ENCODE measurements at regions not wholly inside any gene's neighbourhood (a gene's known extent, or its start where the extent isn't known, plus 50 kb on each side); places are given as distances from the start of the nearest gene placed in this dataset.
"Not testable (repeated sequence)": the region's sequence is repeated elsewhere in the genome, so short reads cannot be mapped to it uniquely, and the experiment has no call there.

- 94 to 100% methylated on average over 1 of the region's 1 CpG for WGBS, 2 donors
- Histone ChIP-seq H3K27me3 (ENCODE audit: control insufficient read depth in 3 of 3, insufficient read depth in 3 of 3, low read length in 2 of 3) (no peaks in the 10 kb centered on the region), H3K4me3 (no peak overlapping the region), H3K27ac (ENCODE audit: low read depth in 1 of 2, low read length in 1 of 2) (no peak overlapping the region), H3K9ac (ENCODE audit: insufficient read depth in 1 of 2, low read length in 2 of 2) (no peak overlapping the region), H3K36me3 (ENCODE audit: control insufficient read depth in 4 of 4, insufficient read depth in 4 of 4, low read length in 4 of 4) (no peaks in the 10 kb centered on the region), H3K9me3 (ENCODE audit: control insufficient read depth in 4 of 4, insufficient read depth in 3 of 4, low read length in 3 of 4) (peaks cover 0 to 3% (median 0%) of the 10 kb centered on the region in 4 donors), H3K4me1 (ENCODE audit: control insufficient read depth in 5 of 5, insufficient read depth in 5 of 5, low read length in 5 of 5) (peaks cover 0 to 2% (median 0%) of the 10 kb centered on the region in 5 donors)
- no peak for DNase-seq
- TF ChIP-seq CTCF (IDR thresholded peaks at IDR 0.05; ENCODE audit: control extremely low read depth, extremely low read depth): no peak
- no peak for ATAC-seq (ENCODE audit: insufficient read depth, low FRiP score)
Measured at GRCh38 chr21:27034796-27035195, 67.9 kb upstream of the ADAMTS5 start.

- no peaks in the 10 kb centered on the region for H3K36me3 ChIP-seq (ENCODE audit: control insufficient read depth in 4 of 4, insufficient read depth in 4 of 4, low read length in 4 of 4)
- TF ChIP-seq CTCF (IDR thresholded peaks at IDR 0.05; ENCODE audit: control extremely low read depth, extremely low read depth): no peak
- no peak for ATAC-seq (ENCODE audit: insufficient read depth, low FRiP score)
- DNase-seq: no peak
- peaks cover 0 to 2% (median 0%) of the 10 kb centered on the region in 5 donors for H3K4me1 ChIP-seq (ENCODE audit: control insufficient read depth in 5 of 5, insufficient read depth in 5 of 5, low read length in 5 of 5)
- 68 to 79% methylated on average over 3 of the region's 3 CpGs for WGBS, 2 donors
- no peak overlapping the region for H3K27ac ChIP-seq (ENCODE audit: low read depth in 1 of 2, low read length in 1 of 2)
- H3K9ac ChIP-seq (ENCODE audit: insufficient read depth in 1 of 2, low read length in 2 of 2): no peak overlapping the region
- no peak overlapping the region for H3K4me3 ChIP-seq
- H3K27me3 ChIP-seq (ENCODE audit: control insufficient read depth in 3 of 3, insufficient read depth in 3 of 3, low read length in 2 of 3): no peaks in the 10 kb centered on the region
- peaks cover 0 to 3% (median 0%) of the 10 kb centered on the region in 4 donors for H3K9me3 ChIP-seq (ENCODE audit: control insufficient read depth in 4 of 4, insufficient read depth in 3 of 4, low read length in 3 of 4)
Measured at GRCh38 chr21:27033471-27033870, 66.6 kb upstream of the ADAMTS5 start.

GRCh38 chr21:27026501-27026900, 59.6 kb upstream of the ADAMTS5 start:
- Histone ChIP-seq H3K9ac (ENCODE audit: insufficient read depth in 1 of 2, low read length in 2 of 2) (no peak overlapping the region), H3K27me3 (ENCODE audit: control insufficient read depth in 3 of 3, insufficient read depth in 3 of 3, low read length in 2 of 3) (no peaks in the 10 kb centered on the region), H3K36me3 (ENCODE audit: control insufficient read depth in 4 of 4, insufficient read depth in 4 of 4, low read length in 4 of 4) (no peaks in the 10 kb centered on the region), H3K9me3 (ENCODE audit: control insufficient read depth in 4 of 4, insufficient read depth in 3 of 4, low read length in 3 of 4) (no peaks in the 10 kb centered on the region), H3K4me1 (ENCODE audit: control insufficient read depth in 5 of 5, insufficient read depth in 5 of 5, low read length in 5 of 5) (peaks cover 0 to 5% (median 0%) of the 10 kb centered on the region in 5 donors), H3K4me3 (no peak overlapping the region), H3K27ac (ENCODE audit: low read depth in 1 of 2, low read length in 1 of 2) (no peak overlapping the region)
- DNase-seq (no peak), ATAC-seq (ENCODE audit: insufficient read depth, low FRiP score) (no peak)
- no peak for TF ChIP-seq CTCF (IDR thresholded peaks at IDR 0.05; ENCODE audit: control extremely low read depth, extremely low read depth)
- 78 to 82% methylated on average over 1 of the region's 1 CpG for WGBS, 2 donors

GRCh38 chr21:27025708-27026107, 58.8 kb upstream of the ADAMTS5 start:
- not testable (repeated sequence) for H3K4me3 ChIP-seq; ATAC-seq (ENCODE audit: insufficient read depth, low FRiP score); H3K9me3 ChIP-seq (ENCODE audit: control insufficient read depth in 4 of 4, insufficient read depth in 3 of 4, low read length in 3 of 4); H3K9ac ChIP-seq (ENCODE audit: insufficient read depth in 1 of 2, low read length in 2 of 2); H3K27ac ChIP-seq (ENCODE audit: low read depth in 1 of 2, low read length in 1 of 2); H3K4me1 ChIP-seq (ENCODE audit: control insufficient read depth in 5 of 5, insufficient read depth in 5 of 5, low read length in 5 of 5); H3K36me3 ChIP-seq (ENCODE audit: control insufficient read depth in 4 of 4, insufficient read depth in 4 of 4, low read length in 4 of 4); DNase-seq; H3K27me3 ChIP-seq (ENCODE audit: control insufficient read depth in 3 of 3, insufficient read depth in 3 of 3, low read length in 2 of 3)
- 45 to 63% methylated on average over 8 to 10 of the region's 10 CpGs for WGBS, 2 donors

Data from lung (tissue), 11 donors.